AG04450 (cell line): ENCODE measurements at regions not wholly inside any gene's neighbourhood (a gene's known extent, or its start where the extent isn't known, plus 50 kb on each side); places are given as distances from the start of the nearest gene placed in this dataset.

ENCODE experiments used
- CTCF ChIA-PET: fragments of 300-600, 350-600 bp; formaldehyde crosslinking; extraction: SDS; loops from one replicate; lab custom pipeline; 2022; ENCODE audit warnings: antibody characterized with exemption, inconsistent platforms; lab: Charles Lee
- POLR2A ChIA-PET: fragments of 350-600 bp; formaldehyde crosslinking; extraction: SDS; loops from one replicate; lab custom pipeline; 2021; ENCODE audit warnings: antibody characterized with exemption, inconsistent platforms; lab: Yijun Ruan, JAX
- DNase-seq: peaks from one replicate; pipeline ENCODE4 v3.0.0-alpha.2; 2011; ENCODE audit warnings: low read depth, low spot score
- H3K27ac ChIP-seq: one replicate; pipeline ENCODE4 v1.5.1; 2012; ENCODE audit warnings: low read depth, low read length, control low read depth
- H3K27me3 ChIP-seq: one replicate; pipeline ENCODE4 v1.6.0; 2012; ENCODE audit warnings: low read length; ENCODE audit not compliant: control insufficient read depth, insufficient read depth
- H3K4me3 ChIP-seq: 2 replicates; pipeline ENCODE4 v1.5.1; 2011; ENCODE audit warnings: mild to moderate bottlenecking, low read depth, low read length, control low read depth
- H3K9me3 ChIP-seq: 2 replicates; pipeline ENCODE4 v1.5.1; 2012; ENCODE audit warnings: low read length; ENCODE audit not compliant: control insufficient read depth, insufficient read depth
- TF ChIP-seq, protein P1 (sequence below): IDR thresholded peaks from 2 replicates; pipeline ENCODE4 v1.5.1; 2011; ENCODE audit warnings: low read depth, low read length, control low read depth, inconsistent platforms

DNA sequence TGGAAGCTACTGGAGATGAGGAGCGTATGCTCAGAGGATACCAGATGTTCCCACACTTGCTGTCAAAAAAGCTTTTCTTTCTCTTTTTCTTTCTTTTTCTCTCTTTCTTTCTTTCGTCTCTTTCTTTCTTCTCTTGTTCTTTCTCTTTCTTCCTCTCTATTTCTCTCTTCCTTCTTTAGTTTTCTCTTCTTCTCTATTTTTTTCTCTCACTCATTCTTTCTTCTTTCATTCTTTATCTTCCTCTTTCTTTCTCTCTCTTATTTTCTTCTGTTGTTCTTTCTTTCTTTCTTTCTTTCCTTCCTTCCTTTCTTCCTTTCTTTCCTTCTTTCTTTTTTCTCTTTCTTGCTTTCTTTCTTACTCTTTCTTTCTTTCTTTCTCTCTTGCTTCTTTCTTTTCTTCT, 457.6 kb downstream of the CMPK2 start:
- ChIA-PET CTCF (no interaction called here), POLR2A (no interaction called here)
- Histone ChIP-seq H3K27me3 (no peaks in the 10 kb centered on the region), H3K9me3 (no peaks in the 10 kb centered on the region), H3K27ac (no peak overlapping the region), H3K4me3 (no peak overlapping the region)
- TF ChIP-seq, protein P1, sequence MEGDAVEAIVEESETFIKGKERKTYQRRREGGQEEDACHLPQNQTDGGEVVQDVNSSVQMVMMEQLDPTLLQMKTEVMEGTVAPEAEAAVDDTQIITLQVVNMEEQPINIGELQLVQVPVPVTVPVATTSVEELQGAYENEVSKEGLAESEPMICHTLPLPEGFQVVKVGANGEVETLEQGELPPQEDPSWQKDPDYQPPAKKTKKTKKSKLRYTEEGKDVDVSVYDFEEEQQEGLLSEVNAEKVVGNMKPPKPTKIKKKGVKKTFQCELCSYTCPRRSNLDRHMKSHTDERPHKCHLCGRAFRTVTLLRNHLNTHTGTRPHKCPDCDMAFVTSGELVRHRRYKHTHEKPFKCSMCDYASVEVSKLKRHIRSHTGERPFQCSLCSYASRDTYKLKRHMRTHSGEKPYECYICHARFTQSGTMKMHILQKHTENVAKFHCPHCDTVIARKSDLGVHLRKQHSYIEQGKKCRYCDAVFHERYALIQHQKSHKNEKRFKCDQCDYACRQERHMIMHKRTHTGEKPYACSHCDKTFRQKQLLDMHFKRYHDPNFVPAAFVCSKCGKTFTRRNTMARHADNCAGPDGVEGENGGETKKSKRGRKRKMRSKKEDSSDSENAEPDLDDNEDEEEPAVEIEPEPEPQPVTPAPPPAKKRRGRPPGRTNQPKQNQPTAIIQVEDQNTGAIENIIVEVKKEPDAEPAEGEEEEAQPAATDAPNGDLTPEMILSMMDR, result no peak
- no peak for DNase-seq

DNA sequence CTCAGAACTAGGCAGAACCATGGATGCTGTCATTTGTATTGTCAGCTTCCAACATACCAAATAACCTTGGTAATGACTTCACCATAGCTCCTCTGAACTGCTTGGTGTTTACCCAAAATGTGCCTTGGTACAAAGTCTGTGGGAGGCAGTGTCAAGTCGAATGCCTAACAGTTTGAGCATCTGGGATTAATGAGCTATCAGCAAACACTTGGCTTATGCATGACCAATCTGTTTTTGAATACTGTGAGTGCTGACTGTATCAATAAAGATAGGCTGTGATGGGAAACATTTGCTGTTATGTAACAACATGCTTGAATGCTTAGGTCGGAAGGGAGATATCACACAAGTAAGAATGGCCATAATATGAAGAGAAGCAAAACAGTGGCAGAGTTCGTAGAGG, 455.4 kb downstream of the CMPK2 start:
- TF ChIP-seq, protein P1, result no peak

DNA sequence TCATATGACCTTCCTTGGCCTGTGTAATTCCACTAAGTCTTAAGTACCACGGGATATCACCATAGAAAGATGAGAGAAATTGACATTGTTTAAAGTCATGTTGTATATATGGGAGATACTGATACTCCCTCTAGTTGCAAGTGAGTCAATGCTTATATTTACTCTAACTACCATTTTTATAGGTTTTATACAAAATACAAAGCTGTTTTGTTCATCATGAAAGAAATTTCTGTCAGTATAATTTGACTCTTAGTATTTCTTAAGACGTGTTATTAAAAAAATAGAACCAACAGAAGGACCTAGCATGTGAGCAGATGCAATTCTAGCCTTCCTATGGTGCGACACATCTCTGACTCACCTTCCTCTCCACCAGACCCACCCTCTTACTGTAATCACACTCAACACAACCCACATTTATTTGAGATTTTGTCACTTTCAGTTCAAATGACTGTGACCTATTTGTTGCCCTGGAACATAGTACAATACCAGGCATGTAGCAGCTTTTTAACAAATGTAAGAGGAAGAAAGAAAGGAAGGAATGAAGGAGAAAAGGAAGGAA, 453.1 kb downstream of the CMPK2 start:
- Histone ChIP-seq H3K27ac (no peak overlapping the region), H3K9me3 (no peaks in the 10 kb centered on the region), H3K4me3 (no peak overlapping the region), H3K27me3 (no peaks in the 10 kb centered on the region)
- no peak for DNase-seq
- TF ChIP-seq, protein P1, result no peak
- ChIA-PET POLR2A (no interaction called here), CTCF (interaction anchor here (0.6 to 0.7 kb wide), 2 partner anchors 222 to 326 kb away, joined by 3 read pairs; no protein-coding TSS in a partner anchor)

More for the DNA sequence above, 455.4 kb downstream of the CMPK2 start:
- Histone ChIP-seq H3K27ac (no peak overlapping the region), H3K4me3 (no peak overlapping the region), H3K27me3 (no peaks in the 10 kb centered on the region), H3K9me3 (no peaks in the 10 kb centered on the region)
- ChIA-PET POLR2A (no interaction called here), CTCF (no interaction called here)
- no peak for DNase-seq

DNA sequence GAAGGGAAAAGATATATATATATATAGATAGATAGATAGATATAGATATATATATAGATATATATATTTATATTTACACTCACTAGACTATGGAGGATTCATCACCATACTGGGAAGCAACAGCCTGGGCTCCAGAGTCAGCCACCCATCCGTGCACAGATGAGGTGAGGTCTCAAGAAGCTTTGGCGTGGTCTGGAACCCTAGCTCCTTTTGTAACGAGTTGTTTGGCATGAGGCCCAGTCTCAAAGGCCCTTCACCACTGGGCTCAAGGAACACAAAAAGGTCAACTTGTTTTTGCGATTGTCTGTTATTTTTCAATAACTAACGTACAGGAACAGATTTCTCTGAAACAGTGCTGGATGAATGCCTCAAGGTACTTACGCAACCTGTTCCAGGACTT, 448.7 kb downstream of the CMPK2 start:
- 0 out of 2 replicates have a peak, but pooled peaks cover 2% of the 10 kb centered on the region for H3K9me3 ChIP-seq
- TF ChIP-seq, protein P1, result no peak
- no peaks in the 10 kb centered on the region for H3K27me3 ChIP-seq
- no peak overlapping the region for H3K27ac ChIP-seq
- no peak for DNase-seq
- ChIA-PET POLR2A (no interaction called here), CTCF (no interaction called here)
- H3K4me3 ChIP-seq, result no peak overlapping the region

DNA sequence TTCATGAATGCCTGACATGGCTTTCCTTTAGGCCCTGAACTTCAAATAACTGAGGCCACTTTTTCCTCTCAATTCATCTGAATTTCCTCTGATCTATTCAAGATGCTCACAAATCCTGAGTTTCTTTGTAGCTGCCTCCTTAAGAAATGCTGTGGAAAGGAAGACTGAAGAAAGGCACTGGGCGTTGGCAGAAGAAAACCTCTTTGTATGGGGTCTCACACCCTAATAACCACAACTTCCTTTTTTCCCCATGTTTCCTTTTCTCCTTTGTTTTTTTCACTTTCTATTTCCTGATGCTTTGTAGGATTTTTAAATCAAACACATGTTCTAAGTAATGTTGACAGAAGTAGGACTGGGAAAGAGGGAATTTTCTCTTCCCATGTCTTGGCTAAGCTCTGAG, 447.4 kb downstream of the CMPK2 start:
- ChIA-PET CTCF (no interaction called here), POLR2A (no interaction called here)
- Histone ChIP-seq H3K4me3 (no peak overlapping the region), H3K27me3 (no peaks in the 10 kb centered on the region), H3K9me3 (0 out of 2 replicates have a peak, but pooled peaks cover 2% of the 10 kb centered on the region), H3K27ac (no peak overlapping the region)
- no peak for DNase-seq
- TF ChIP-seq, protein P1, result no peak
